K562 (cell line): ENCODE measurements at regions not wholly inside any gene's neighbourhood (a gene's known extent, or its start where the extent isn't known, plus 50 kb on each side); places are given as distances from the start of the nearest gene placed in this dataset.

Experiments
- ARID1B ChIP-seq: fragments of 450-650 bp; IDR thresholded peaks from 2 replicates; pipeline ENCODE4 v1.6.1; 2016; ENCODE audit warnings: antibody characterized with exemption, mild to moderate bottlenecking, inconsistent platforms
- ESRRB ChIP-seq: fragments of 250-450 bp; sonication (Bioruptor Pico); IDR thresholded peaks from 2 replicates; pipeline ENCODE4 v1.5.0; 2020; ENCODE audit warnings: mild to moderate bottlenecking, moderate library complexity, borderline replicate concordance
- ETV1 ChIP-seq: fragments of 450-650 bp; conservative IDR thresholded peaks from 2 replicates; pipeline ENCODE4 v1.6.1; 2016; ENCODE audit warnings: missing genetic modification characterization, control low read depth, low read depth, missing compliant biosample characterization
- FOXJ2 ChIP-seq: fragments of 200-800 bp; sonication (Bioruptor generic); IDR thresholded peaks from 2 replicates; pipeline ENCODE4 v1.6.1; 2016; ENCODE audit warnings: missing genetic modification characterization, missing compliant biosample characterization
- HNRNPH1 ChIP-seq: fragments of 200-400 bp; formaldehyde crosslinking; optimal IDR thresholded peaks from 2 replicates; pipeline ENCODE3; 2017; ENCODE audit warnings: low read depth, mild to moderate bottlenecking, low read length, moderate library complexity
- HNRNPL ChIP-seq: fragments of 200-400 bp; formaldehyde crosslinking; IDR thresholded peaks from 2 replicates; pipeline ENCODE4 v1.6.1; 2017; ENCODE audit warnings: low read depth, mild to moderate bottlenecking, low read length
- KLF1 ChIP-seq: fragments of 450-650 bp; IDR thresholded peaks from 2 replicates; pipeline ENCODE4 v1.6.1; 2016; ENCODE audit warnings: missing genetic modification characterization, missing compliant biosample characterization
- LCOR ChIP-seq: sonication (generic); formaldehyde crosslinking; IDR thresholded peaks from 2 replicates; pipeline ENCODE4 v1.8.0; 2022; ENCODE audit warnings: mild to moderate bottlenecking, missing genetic modification reagents
- MAZ ChIP-seq, 2 experiments: fragments of 450-650 bp in 1 of 2; sonication (generic) in 1 of 2; formaldehyde crosslinking; IDR thresholded peaks in 1 of 2; conservative IDR thresholded peaks in 1 of 2; 2 replicates each; pipeline versions ENCODE4 v1.4.0 to v1.5.0; 2020; ENCODE audit warnings: mild to moderate bottlenecking in 1 of 2, missing genetic modification reagents in 1 of 2
- NFATC3 ChIP-seq: fragments of 450-650 bp; IDR thresholded peaks from 2 replicates; pipeline ENCODE4 v1.6.1; 2017; ENCODE audit warnings: mild to moderate bottlenecking
- PTRF ChIP-seq: fragments of 450-650 bp; IDR thresholded peaks from 2 replicates; pipeline ENCODE4 v1.6.1; 2016; ENCODE audit warnings: mild to moderate bottlenecking, missing genetic modification characterization, missing compliant biosample characterization
- SMARCA5 ChIP-seq: fragments of 450-650 bp; IDR thresholded peaks from 2 replicates; pipeline ENCODE4 v1.6.1; 2016
- STAT5B ChIP-seq: fragments of 250-450 bp; sonication (Bioruptor Pico); IDR thresholded peaks from 2 replicates; pipeline ENCODE4 v1.8.0; 2021; ENCODE audit warnings: mild to moderate bottlenecking, inconsistent platforms
- TCFL5 ChIP-seq: fragments of 250-450 bp; sonication (Bioruptor Pico); conservative IDR thresholded peaks from 2 replicates; pipeline ENCODE4 v1.6.1; 2021; ENCODE audit warnings: mild to moderate bottlenecking, moderate library complexity, matching md5 sums
- TRIM28 ChIP-seq: fragments of 450-650 bp; IDR thresholded peaks from 2 replicates; pipeline ENCODE4 v1.6.1; 2017
- XRCC3 ChIP-seq: fragments of 450-650 bp; IDR thresholded peaks from 2 replicates; pipeline ENCODE4 v1.6.1; 2017; ENCODE audit warnings: mild to moderate bottlenecking, moderate library complexity
- TF ChIP-seq, protein P1 (sequence below): fragments of 450-650 bp; IDR thresholded peaks from 2 replicates; pipeline ENCODE4 v1.6.1; 2017; ENCODE audit warnings: mild to moderate bottlenecking, moderate library complexity
- TF ChIP-seq, protein P2 (sequence below): fragments of 450-650 bp; IDR thresholded peaks from 2 replicates; pipeline ENCODE4 v1.7.1; 2018; ENCODE audit warnings: mild to moderate bottlenecking, low read depth; ENCODE audit not compliant: partially characterized antibody
- TF ChIP-seq, protein P3 (sequence below): fragments of 450-650 bp; formaldehyde crosslinking; IDR thresholded peaks from 2 replicates; pipeline ENCODE4 v1.4.0; 2022; ENCODE audit warnings: missing genetic modification characterization
- TF ChIP-seq, protein P4 (sequence below): fragments of 200-800 bp; sonication (Bioruptor generic); IDR thresholded peaks from 2 replicates; pipeline ENCODE4 v1.6.1; 2017; ENCODE audit warnings: missing genetic modification characterization, missing compliant biosample characterization
- TF ChIP-seq, protein P5 (sequence below): IDR thresholded peaks from 2 replicates; pipeline ENCODE4 v1.6.1; 2014; ENCODE audit warnings: antibody characterized with exemption

DNA sequence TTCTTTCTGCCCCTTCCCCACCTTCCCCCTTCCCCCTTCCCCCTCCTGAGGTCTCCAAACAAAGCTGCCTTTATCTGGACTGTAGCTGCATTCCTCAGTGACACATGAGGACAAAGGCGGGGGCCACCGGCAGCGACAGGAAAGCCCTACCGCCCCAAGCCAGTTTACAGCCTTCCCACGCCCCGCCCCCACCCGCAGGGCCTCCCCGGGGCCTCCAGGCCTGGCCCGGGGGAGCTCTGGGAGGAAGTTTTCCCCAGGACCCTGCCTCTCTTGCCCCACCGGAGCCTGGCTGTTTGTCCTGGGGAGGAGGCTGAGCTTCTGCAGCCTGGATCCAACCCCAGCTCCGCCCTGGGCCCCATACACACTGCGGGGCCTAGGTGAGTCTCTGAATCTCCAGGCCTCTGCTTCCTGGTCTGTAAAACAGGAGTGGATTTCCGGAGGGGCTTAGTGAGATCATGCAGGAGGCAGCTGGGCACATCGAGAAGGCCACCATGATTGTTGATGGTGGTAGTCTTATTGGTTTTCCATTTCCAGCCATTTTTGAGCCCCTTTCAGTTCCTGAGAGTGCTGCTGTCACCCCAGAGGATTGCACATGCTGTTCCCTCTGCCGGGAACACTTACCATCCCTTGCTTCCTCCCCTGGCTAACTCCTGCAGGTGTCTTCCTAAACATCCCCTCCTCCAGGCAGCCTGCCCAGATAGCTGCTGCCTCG is 130.7 kb downstream of the MN1 start (continued):
- TF ChIP-seq, protein P1, sequence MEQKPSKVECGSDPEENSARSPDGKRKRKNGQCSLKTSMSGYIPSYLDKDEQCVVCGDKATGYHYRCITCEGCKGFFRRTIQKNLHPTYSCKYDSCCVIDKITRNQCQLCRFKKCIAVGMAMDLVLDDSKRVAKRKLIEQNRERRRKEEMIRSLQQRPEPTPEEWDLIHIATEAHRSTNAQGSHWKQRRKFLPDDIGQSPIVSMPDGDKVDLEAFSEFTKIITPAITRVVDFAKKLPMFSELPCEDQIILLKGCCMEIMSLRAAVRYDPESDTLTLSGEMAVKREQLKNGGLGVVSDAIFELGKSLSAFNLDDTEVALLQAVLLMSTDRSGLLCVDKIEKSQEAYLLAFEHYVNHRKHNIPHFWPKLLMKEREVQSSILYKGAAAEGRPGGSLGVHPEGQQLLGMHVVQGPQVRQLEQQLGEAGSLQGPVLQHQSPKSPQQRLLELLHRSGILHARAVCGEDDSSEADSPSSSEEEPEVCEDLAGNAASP, result no peak
- TF ChIP-seq HNRNPL, result no peak
- TF ChIP-seq FOXJ2, result no peak
- TF ChIP-seq PTRF (tag), result no peak
- peak; percentile 30; the same call in 1 of the 2 replicates for TF ChIP-seq SMARCA5
- no peak for TF ChIP-seq HNRNPH1
- no peak for TF ChIP-seq XRCC3
- no peak for TF ChIP-seq NFATC3
- TF ChIP-seq STAT5B (CRISPR knock-in tag), result no peak
- peak; percentile 53; the same call in 1 of the 2 replicates for TF ChIP-seq ETV1 (tag)
- TF ChIP-seq, protein P2, sequence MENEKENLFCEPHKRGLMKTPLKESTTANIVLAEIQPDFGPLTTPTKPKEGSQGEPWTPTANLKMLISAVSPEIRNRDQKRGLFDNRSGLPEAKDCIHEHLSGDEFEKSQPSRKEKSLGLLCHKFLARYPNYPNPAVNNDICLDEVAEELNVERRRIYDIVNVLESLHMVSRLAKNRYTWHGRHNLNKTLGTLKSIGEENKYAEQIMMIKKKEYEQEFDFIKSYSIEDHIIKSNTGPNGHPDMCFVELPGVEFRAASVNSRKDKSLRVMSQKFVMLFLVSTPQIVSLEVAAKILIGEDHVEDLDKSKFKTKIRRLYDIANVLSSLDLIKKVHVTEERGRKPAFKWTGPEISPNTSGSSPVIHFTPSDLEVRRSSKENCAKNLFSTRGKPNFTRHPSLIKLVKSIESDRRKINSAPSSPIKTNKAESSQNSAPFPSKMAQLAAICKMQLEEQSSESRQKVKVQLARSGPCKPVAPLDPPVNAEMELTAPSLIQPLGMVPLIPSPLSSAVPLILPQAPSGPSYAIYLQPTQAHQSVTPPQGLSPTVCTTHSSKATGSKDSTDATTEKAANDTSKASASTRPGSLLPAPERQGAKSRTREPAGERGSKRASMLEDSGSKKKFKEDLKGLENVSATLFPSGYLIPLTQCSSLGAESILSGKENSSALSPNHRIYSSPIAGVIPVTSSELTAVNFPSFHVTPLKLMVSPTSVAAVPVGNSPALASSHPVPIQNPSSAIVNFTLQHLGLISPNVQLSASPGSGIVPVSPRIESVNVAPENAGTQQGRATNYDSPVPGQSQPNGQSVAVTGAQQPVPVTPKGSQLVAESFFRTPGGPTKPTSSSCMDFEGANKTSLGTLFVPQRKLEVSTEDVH, result no peak
- TF ChIP-seq, protein P3, sequence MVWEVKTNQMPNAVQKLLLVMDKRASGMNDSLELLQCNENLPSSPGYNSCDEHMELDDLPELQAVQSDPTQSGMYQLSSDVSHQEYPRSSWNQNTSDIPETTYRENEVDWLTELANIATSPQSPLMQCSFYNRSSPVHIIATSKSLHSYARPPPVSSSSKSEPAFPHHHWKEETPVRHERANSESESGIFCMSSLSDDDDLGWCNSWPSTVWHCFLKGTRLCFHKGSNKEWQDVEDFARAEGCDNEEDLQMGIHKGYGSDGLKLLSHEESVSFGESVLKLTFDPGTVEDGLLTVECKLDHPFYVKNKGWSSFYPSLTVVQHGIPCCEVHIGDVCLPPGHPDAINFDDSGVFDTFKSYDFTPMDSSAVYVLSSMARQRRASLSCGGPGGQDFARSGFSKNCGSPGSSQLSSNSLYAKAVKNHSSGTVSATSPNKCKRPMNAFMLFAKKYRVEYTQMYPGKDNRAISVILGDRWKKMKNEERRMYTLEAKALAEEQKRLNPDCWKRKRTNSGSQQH (CRISPR knock-in tag), result no peak
- TF ChIP-seq, protein P4, sequence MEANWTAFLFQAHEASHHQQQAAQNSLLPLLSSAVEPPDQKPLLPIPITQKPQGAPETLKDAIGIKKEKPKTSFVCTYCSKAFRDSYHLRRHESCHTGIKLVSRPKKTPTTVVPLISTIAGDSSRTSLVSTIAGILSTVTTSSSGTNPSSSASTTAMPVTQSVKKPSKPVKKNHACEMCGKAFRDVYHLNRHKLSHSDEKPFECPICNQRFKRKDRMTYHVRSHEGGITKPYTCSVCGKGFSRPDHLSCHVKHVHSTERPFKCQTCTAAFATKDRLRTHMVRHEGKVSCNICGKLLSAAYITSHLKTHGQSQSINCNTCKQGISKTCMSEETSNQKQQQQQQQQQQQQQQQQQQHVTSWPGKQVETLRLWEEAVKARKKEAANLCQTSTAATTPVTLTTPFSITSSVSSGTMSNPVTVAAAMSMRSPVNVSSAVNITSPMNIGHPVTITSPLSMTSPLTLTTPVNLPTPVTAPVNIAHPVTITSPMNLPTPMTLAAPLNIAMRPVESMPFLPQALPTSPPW (CRISPR knock-in tag), result peak; percentile 83
- TF ChIP-seq KLF1, result no peak
- TF ChIP-seq TCFL5 (CRISPR knock-in tag), result no peak
- no peak for TF ChIP-seq LCOR (CRISPR knock-in tag)
- TF ChIP-seq ESRRB (CRISPR knock-in tag), result no peak
- TF ChIP-seq, protein P5, sequence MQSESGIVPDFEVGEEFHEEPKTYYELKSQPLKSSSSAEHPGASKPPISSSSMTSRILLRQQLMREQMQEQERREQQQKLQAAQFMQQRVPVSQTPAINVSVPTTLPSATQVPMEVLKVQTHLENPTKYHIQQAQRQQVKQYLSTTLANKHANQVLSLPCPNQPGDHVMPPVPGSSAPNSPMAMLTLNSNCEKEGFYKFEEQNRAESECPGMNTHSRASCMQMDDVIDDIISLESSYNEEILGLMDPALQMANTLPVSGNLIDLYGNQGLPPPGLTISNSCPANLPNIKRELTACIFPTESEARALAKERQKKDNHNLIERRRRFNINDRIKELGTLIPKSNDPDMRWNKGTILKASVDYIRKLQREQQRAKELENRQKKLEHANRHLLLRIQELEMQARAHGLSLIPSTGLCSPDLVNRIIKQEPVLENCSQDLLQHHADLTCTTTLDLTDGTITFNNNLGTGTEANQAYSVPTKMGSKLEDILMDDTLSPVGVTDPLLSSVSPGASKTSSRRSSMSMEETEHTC, result no peak
- no peak for TF ChIP-seq TRIM28
- peak; percentile 5 to 67; a peak in 3 of 4 replicates for TF ChIP-seq MAZ (CRISPR knock-in tag; conservative IDR thresholded peaks at IDR 0.05 in 1 of 2, IDR thresholded peaks at IDR 0.05 in 1 of 2)
- no peak for TF ChIP-seq ARID1B
